Fibroblast of pulmonary artery (primary cell): ENCODE measurements at regions not wholly inside any gene's neighbourhood (a gene's known extent, or its start where the extent isn't known, plus 50 kb on each side); places are given as distances from the start of the nearest gene placed in this dataset.

Experiments used
- DNase-seq: peaks from one replicate; pipeline ENCODE4 v3.0.0-alpha.2; 2010; ENCODE audit warnings: low read depth
- H3K4me3 ChIP-seq: replicated peaks from 2 replicates; pipeline ENCODE4 v1.5.1; 2011; ENCODE audit warnings: low read depth, mild to moderate bottlenecking, control low read depth, low read length, moderate library complexity
- TF ChIP-seq, protein P1 (sequence below): IDR thresholded peaks from 2 replicates; pipeline ENCODE4 v1.5.1; 2011; ENCODE audit warnings: mild to moderate bottlenecking, control low read depth, low read length, inconsistent platforms; ENCODE audit errors: missing control alignments

- peak; percentile 14 for DNase-seq
- H3K4me3 ChIP-seq = no peak overlapping the region
- TF ChIP-seq, protein P1, sequence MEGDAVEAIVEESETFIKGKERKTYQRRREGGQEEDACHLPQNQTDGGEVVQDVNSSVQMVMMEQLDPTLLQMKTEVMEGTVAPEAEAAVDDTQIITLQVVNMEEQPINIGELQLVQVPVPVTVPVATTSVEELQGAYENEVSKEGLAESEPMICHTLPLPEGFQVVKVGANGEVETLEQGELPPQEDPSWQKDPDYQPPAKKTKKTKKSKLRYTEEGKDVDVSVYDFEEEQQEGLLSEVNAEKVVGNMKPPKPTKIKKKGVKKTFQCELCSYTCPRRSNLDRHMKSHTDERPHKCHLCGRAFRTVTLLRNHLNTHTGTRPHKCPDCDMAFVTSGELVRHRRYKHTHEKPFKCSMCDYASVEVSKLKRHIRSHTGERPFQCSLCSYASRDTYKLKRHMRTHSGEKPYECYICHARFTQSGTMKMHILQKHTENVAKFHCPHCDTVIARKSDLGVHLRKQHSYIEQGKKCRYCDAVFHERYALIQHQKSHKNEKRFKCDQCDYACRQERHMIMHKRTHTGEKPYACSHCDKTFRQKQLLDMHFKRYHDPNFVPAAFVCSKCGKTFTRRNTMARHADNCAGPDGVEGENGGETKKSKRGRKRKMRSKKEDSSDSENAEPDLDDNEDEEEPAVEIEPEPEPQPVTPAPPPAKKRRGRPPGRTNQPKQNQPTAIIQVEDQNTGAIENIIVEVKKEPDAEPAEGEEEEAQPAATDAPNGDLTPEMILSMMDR = no peak
These were observed 197.1 kb downstream of the NDFIP2 start for GRCh38 chr13:79678100-79678499.

GRCh38 chr13:79675931-79676660, 195.1 kb downstream of the NDFIP2 start:
- TF ChIP-seq, protein P1 = no peak
- DNase-seq = no peak
- no peak overlapping the region for H3K4me3 ChIP-seq

- no peak for DNase-seq
- TF ChIP-seq, protein P1 = no peak
- H3K4me3 ChIP-seq = no peak overlapping the region
These were observed 194.0 kb downstream of the NDFIP2 start for GRCh38 chr13:79674765-79675515.

DNA sequence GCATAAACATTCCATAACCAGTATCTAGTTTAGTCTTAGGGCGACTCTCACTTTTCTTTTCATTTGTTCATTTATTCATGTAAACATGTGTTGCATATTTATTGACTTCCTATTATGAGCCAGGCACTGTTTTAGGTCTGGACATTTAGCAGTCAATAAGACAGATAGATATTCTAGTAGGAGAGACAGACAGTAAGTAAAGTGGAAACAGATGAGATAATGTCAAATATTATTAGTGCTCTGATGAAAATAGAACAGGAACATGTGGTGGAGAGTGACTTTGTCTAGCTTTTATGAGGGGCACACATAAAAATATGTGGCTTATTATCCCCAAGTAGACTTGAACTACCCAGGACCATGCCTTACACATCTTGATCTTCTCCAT, 193.0 kb downstream of the NDFIP2 start:
- H3K4me3 ChIP-seq = no peak overlapping the region
- no peak for DNase-seq
- TF ChIP-seq, protein P1 = no peak

DNA sequence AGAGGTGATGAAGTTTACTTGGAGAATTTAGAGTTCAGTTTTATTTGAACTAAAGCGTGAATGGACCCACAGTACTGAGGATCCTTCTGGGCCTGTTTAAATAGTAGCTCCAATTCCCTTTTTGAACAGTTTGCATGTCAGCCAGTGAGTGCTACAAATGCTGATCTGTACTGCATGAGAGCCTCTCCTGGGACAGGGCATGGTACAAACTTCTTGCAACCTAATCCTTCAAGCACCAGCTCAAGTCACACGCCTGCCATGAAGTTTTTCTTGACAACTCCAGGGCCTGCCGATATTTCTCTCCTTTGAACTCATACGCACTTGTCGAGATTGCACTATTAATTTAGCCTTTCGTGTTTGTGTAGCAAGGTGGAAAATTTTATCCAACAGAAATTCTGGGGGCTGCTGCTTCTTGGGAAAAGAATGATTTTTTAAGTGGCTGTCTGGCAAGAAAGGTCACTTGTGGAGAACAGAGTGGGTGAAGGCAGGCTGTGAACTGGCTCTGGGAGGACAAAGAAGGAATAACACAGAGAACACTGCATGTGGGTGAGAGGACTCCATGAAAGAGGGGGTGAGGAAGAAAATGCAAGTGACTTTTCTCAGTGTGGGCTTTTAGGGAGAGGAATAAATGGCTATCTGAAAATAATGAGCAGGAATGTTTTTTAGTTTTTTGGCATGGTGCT, 192.5 kb downstream of the NDFIP2 start:
- DNase-seq = no peak
- H3K4me3 ChIP-seq = no peak overlapping the region
- TF ChIP-seq, protein P1 = no peak

GRCh38 chr13:79671420-79671819, 190.5 kb downstream of the NDFIP2 start:
- TF ChIP-seq, protein P1 = no peak
- no peak for DNase-seq
- no peak overlapping the region for H3K4me3 ChIP-seq
